ENCODE measurements at regions not wholly inside any gene's neighbourhood (a gene's known extent, or its start where the extent isn't known, plus 50 kb on each side); places are given as distances from the start of the nearest gene placed in this dataset.

DNA sequence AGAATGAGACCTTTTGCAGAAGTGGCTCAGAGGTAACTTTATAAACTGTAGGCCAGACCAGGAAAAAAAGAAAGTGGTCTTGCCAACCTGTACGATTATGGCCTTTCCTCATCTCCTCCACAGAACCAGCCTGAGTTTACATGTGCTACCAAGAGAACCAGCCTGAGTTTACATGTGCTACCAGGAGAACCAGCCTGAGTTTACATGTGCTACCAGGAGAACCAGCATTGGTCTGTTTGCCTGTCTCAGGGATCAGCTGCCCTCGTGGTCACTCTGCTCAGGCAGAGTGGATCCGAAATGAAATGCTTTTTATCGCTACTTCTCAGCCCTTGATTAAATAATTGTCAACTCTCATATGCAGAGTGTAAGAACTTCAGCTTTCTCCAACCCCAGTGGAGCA, 209.9 kb downstream of the SUCLG1 start:
- Histone ChIP-seq H3K9me2 (replicated peaks; ENCODE audit: insufficient read depth, low read length) (no peaks in the 10 kb centered on the region), H2AFZ (ENCODE audit: low read length) (no peak overlapping the region), H3K9me3 (replicated peaks; ENCODE audit: insufficient read depth, low read length) (no peaks in the 10 kb centered on the region), H3K27me3 (replicated peaks; ENCODE audit: insufficient read depth, low read length) (no peaks in the 10 kb centered on the region), H3F3A (ENCODE audit: insufficient read depth, low read length) (no peaks in the 10 kb centered on the region), H3K4me3 (ENCODE audit: low read length) (no peak overlapping the region), H3K27ac (ENCODE audit: low read length) (no peak overlapping the region), H4K20me1 (ENCODE audit: insufficient read depth, low read length) (no peaks in the 10 kb centered on the region), H3K4me2 (ENCODE audit: low read depth, low read length) (no peak overlapping the region), H3K79me2 (ENCODE audit: low read length) (no peaks in the 10 kb centered on the region), H3K9ac (ENCODE audit: low read length) (no peak overlapping the region), H3K36me3 (replicated peaks; ENCODE audit: insufficient read depth, low read length) (no peaks in the 10 kb centered on the region), H3K4me1 (ENCODE audit: low read length) (no peaks in the 10 kb centered on the region)
- TF ChIP-seq EZH2 (optimal IDR thresholded peaks at IDR 0.05; ENCODE audit: low read depth, low read length) (no peak), EZH2phosphoT487 (IDR thresholded peaks at IDR 0.05; ENCODE audit: low read length) (no peak)
- TF ChIP-seq, protein P1, sequence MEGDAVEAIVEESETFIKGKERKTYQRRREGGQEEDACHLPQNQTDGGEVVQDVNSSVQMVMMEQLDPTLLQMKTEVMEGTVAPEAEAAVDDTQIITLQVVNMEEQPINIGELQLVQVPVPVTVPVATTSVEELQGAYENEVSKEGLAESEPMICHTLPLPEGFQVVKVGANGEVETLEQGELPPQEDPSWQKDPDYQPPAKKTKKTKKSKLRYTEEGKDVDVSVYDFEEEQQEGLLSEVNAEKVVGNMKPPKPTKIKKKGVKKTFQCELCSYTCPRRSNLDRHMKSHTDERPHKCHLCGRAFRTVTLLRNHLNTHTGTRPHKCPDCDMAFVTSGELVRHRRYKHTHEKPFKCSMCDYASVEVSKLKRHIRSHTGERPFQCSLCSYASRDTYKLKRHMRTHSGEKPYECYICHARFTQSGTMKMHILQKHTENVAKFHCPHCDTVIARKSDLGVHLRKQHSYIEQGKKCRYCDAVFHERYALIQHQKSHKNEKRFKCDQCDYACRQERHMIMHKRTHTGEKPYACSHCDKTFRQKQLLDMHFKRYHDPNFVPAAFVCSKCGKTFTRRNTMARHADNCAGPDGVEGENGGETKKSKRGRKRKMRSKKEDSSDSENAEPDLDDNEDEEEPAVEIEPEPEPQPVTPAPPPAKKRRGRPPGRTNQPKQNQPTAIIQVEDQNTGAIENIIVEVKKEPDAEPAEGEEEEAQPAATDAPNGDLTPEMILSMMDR (IDR thresholded peaks at IDR 0.05; ENCODE audit: low read length) = no peak
- no peak for DNase-seq

DNA sequence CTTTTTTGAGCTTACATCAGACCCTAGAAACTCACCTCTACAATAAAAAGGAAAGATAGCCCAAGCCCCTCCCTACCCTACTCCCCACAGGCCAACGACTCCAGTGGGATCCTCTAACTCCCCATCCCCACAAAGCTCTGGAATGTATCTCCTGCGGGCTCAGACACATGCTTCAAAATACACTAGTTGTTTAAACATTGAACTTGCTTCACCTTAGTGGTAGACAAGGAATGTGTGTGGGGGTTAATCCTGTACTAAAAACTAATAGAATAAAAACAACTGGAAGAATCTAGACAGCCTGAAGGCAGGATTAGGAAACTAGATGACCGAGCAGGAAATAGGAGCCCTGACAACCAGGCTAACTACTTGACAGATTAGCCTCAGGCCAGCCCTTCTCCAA, 211.5 kb downstream of the SUCLG1 start:
- no peak for DNase-seq
- Histone ChIP-seq H3K27me3 (replicated peaks; ENCODE audit: insufficient read depth, low read length) (no peaks in the 10 kb centered on the region), H3K36me3 (replicated peaks; ENCODE audit: insufficient read depth, low read length) (no peaks in the 10 kb centered on the region), H2AFZ (ENCODE audit: low read length) (no peak overlapping the region), H3K79me2 (ENCODE audit: low read length) (no peaks in the 10 kb centered on the region), H3K4me2 (ENCODE audit: low read depth, low read length) (no peak overlapping the region), H4K20me1 (ENCODE audit: insufficient read depth, low read length) (no peaks in the 10 kb centered on the region), H3K9me3 (replicated peaks; ENCODE audit: insufficient read depth, low read length) (no peaks in the 10 kb centered on the region), H3F3A (ENCODE audit: insufficient read depth, low read length) (no peaks in the 10 kb centered on the region), H3K27ac (ENCODE audit: low read length) (no peak overlapping the region), H3K9me2 (replicated peaks; ENCODE audit: insufficient read depth, low read length) (no peaks in the 10 kb centered on the region), H3K4me3 (ENCODE audit: low read length) (no peak overlapping the region), H3K9ac (ENCODE audit: low read length) (no peak overlapping the region), H3K4me1 (ENCODE audit: low read length) (no peaks in the 10 kb centered on the region)
- no peak for TF ChIP-seq EZH2phosphoT487 (IDR thresholded peaks at IDR 0.05; ENCODE audit: low read length)

DNA sequence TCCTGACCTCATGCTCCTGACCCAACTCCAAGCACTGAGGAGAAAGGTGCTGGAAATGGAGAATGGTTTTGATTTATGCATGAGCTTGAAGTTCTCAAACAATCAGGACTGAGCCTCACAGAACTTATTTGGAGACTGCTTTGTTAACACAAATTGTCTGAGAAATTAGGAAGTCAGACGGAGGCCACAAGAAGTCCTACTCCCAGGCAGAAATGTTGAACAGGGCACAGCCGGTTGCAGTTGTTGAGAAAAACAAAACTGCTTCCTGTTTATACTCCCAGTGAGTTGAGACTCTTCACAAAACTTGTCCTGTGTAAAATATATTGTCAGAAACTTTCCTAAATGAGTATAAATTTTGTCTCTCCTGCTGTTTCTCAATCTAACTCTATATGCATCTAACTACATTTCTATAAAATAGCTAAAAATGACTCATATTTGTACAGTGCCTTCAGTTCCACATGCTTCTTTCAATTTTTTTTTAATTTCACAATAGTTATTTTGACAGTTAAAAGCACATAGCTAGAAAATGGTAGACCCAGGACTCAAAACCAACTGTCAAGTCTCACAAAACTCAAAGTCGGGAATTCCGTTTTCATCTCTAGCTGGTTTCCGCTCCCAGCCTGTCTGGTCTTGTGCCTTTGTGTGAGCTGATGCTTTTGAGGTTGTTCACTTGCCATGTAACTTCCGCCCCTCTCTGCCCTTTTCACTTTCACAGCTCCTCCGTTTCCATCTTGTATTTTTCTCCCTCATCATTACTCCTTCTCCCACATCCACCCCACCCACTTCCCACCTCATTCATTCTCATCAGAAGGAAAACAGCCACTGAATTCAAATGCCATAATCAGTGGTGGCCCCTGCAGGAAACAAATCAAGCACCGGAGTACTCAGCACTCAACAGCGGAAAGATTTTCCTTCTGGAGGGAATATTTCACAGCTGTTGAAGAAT, 215.0 kb downstream of the SUCLG1 start:
- DNase-seq = no peak
- Histone ChIP-seq H3K27me3 (replicated peaks; ENCODE audit: insufficient read depth, low read length) (no peaks in the 10 kb centered on the region), H3F3A (ENCODE audit: insufficient read depth, low read length) (no peaks in the 10 kb centered on the region), H2AFZ (ENCODE audit: low read length) (no peak overlapping the region), H3K4me2 (ENCODE audit: low read depth, low read length) (no peak overlapping the region), H3K79me2 (ENCODE audit: low read length) (no peaks in the 10 kb centered on the region), H3K4me3 (ENCODE audit: low read length) (no peak overlapping the region), H3K36me3 (replicated peaks; ENCODE audit: insufficient read depth, low read length) (no peaks in the 10 kb centered on the region), H4K20me1 (ENCODE audit: insufficient read depth, low read length) (no peaks in the 10 kb centered on the region), H3K9ac (ENCODE audit: low read length) (no peak overlapping the region), H3K27ac (ENCODE audit: low read length) (no peak overlapping the region), H3K9me2 (replicated peaks; ENCODE audit: insufficient read depth, low read length) (no peaks in the 10 kb centered on the region), H3K9me3 (replicated peaks; ENCODE audit: insufficient read depth, low read length) (no peaks in the 10 kb centered on the region), H3K4me1 (ENCODE audit: low read length) (no peaks in the 10 kb centered on the region)
- no peak for TF ChIP-seq EZH2phosphoT487 (IDR thresholded peaks at IDR 0.05; ENCODE audit: low read length)
- TF ChIP-seq, protein P1 (IDR thresholded peaks at IDR 0.05; ENCODE audit: low read length) = no peak
- TF ChIP-seq EZH2 (optimal IDR thresholded peaks at IDR 0.05; ENCODE audit: low read depth, low read length) = no peak

DNA sequence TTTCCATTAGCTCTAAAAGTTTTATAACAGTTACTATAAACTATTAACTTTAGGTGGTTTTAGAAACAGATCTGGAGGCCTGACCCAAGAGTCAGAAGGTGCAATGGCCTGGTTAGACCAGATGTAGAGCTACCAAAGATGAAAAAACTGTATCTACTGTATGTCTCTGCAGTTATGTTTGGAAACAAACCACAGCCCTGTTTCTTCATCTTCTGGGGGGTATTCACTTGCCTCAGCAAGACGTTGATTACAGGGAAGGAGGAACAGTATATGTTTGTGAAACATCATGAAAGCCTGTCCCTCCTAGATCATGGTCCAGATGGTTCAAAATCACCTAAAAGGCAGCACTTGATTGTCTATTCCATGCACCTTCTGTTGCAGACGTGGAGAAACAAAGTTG, 220.2 kb downstream of the SUCLG1 start:
- Histone ChIP-seq H3K9me2 (replicated peaks; ENCODE audit: insufficient read depth, low read length) (no peaks in the 10 kb centered on the region), H3K79me2 (ENCODE audit: low read length) (no peaks in the 10 kb centered on the region), H3K27me3 (replicated peaks; ENCODE audit: insufficient read depth, low read length) (no peaks in the 10 kb centered on the region), H3K9ac (ENCODE audit: low read length) (no peak overlapping the region), H3K4me1 (ENCODE audit: low read length) (no peaks in the 10 kb centered on the region), H3K4me2 (ENCODE audit: low read depth, low read length) (no peak overlapping the region), H3K9me3 (replicated peaks; ENCODE audit: insufficient read depth, low read length) (no peaks in the 10 kb centered on the region), H3K4me3 (ENCODE audit: low read length) (no peak overlapping the region), H3F3A (ENCODE audit: insufficient read depth, low read length) (no peaks in the 10 kb centered on the region), H4K20me1 (ENCODE audit: insufficient read depth, low read length) (no peaks in the 10 kb centered on the region), H3K36me3 (replicated peaks; ENCODE audit: insufficient read depth, low read length) (no peaks in the 10 kb centered on the region), H2AFZ (ENCODE audit: low read length) (no peak overlapping the region), H3K27ac (ENCODE audit: low read length) (no peak overlapping the region)
- DNase-seq = no peak
- TF ChIP-seq EZH2phosphoT487 (IDR thresholded peaks at IDR 0.05; ENCODE audit: low read length) (no peak), EZH2 (optimal IDR thresholded peaks at IDR 0.05; ENCODE audit: low read depth, low read length) (no peak)
- TF ChIP-seq, protein P1 (IDR thresholded peaks at IDR 0.05; ENCODE audit: low read length) = no peak
